ENCODE measurements at regions not wholly inside any gene's neighbourhood (a gene's known extent, or its start where the extent isn't known, plus 50 kb on each side); places are given as distances from the start of the nearest gene placed in this dataset.

DNA sequence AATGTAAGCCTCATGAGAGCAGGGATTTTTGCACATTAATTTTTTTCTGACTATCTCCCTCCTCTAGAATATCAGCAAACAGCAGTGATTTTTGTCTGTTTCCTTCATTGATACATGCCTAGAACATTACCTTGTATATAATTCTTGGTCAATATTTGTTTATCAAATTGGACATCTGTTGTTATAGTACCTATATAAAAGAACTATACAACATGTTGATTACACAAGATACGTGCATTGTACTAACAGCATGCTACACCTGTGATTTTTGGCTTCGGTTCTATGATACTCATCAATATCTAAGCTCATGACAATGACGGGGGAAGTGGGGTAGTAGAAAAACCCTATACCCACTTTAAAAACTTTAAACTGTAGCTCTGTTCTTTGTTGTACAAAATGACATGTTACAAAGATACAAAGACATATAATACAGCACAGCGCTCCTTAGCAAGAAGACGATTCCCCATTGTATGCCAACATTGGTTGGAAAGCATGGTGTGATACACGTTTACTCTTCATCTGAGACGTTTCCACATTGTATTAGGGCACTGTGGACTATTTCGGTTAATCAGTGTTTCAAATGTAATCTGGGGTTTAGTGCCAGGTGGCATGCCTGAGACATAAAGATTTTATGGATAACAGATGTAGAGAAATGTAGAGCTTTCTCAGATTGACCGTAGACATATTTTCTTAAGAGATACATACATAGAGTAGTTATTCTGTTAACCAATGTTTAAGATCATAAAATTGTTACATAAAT, 70.5 kb upstream of the FOXP2 start:
- intact Hi-C loops (cut with micrococcal nuclease): no loop called here
- CTCF ChIA-PET: no interaction called here
- POLR2A ChIA-PET (ENCODE audit: unreplicated experiment): no interaction called here
- ATAC-seq (no peak), DNase-seq (no peak)
- H2AFZ ChIP-seq (ENCODE audit: low read length): no peak overlapping the region
- peaks cover 5% of the 10 kb centered on the region; the same call in 1 of the 2 replicates for H3K27me3 ChIP-seq (ENCODE audit: low read length)
- no peaks in the 10 kb centered on the region for H3K9me2 ChIP-seq (replicated peaks; ENCODE audit: low read length)
- no peaks in the 10 kb centered on the region for H3F3A ChIP-seq (ENCODE audit: low read length, unreplicated experiment)
- no peak overlapping the region for H3K27ac ChIP-seq (ENCODE audit: low read length)
- H3K4me1 ChIP-seq (ENCODE audit: insufficient read depth, low read length): no peaks in the 10 kb centered on the region
- no peak overlapping the region for H3K9ac ChIP-seq (ENCODE audit: low read length)
- no peaks in the 10 kb centered on the region for H3K9me3 ChIP-seq (ENCODE audit: low read length)
- no peaks in the 10 kb centered on the region for H4K20me1 ChIP-seq (ENCODE audit: low read length)
- TF ChIP-seq EZH2 (IDR thresholded peaks at IDR 0.05; ENCODE audit: low read length, unreplicated experiment): no peak
- TF ChIP-seq EZH2phosphoT487 (IDR thresholded peaks at IDR 0.05; ENCODE audit: borderline replicate concordance, low read length): no peak
- TF ChIP-seq, protein P1, sequence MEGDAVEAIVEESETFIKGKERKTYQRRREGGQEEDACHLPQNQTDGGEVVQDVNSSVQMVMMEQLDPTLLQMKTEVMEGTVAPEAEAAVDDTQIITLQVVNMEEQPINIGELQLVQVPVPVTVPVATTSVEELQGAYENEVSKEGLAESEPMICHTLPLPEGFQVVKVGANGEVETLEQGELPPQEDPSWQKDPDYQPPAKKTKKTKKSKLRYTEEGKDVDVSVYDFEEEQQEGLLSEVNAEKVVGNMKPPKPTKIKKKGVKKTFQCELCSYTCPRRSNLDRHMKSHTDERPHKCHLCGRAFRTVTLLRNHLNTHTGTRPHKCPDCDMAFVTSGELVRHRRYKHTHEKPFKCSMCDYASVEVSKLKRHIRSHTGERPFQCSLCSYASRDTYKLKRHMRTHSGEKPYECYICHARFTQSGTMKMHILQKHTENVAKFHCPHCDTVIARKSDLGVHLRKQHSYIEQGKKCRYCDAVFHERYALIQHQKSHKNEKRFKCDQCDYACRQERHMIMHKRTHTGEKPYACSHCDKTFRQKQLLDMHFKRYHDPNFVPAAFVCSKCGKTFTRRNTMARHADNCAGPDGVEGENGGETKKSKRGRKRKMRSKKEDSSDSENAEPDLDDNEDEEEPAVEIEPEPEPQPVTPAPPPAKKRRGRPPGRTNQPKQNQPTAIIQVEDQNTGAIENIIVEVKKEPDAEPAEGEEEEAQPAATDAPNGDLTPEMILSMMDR (conservative IDR thresholded peaks at IDR 0.05; ENCODE audit: low read depth, low read length): no peak
- no peak overlapping the region for H3K4me3 ChIP-seq (ENCODE audit: low read length)
- no peak overlapping the region for H3K4me2 ChIP-seq (ENCODE audit: low read length)
- no peaks in the 10 kb centered on the region for H3K79me2 ChIP-seq (ENCODE audit: low read length)
- BruUV-seq (replicated peaks): no TSS peak
- H3K36me3 ChIP-seq (ENCODE audit: low read depth, low read length): no peaks in the 10 kb centered on the region

DNA sequence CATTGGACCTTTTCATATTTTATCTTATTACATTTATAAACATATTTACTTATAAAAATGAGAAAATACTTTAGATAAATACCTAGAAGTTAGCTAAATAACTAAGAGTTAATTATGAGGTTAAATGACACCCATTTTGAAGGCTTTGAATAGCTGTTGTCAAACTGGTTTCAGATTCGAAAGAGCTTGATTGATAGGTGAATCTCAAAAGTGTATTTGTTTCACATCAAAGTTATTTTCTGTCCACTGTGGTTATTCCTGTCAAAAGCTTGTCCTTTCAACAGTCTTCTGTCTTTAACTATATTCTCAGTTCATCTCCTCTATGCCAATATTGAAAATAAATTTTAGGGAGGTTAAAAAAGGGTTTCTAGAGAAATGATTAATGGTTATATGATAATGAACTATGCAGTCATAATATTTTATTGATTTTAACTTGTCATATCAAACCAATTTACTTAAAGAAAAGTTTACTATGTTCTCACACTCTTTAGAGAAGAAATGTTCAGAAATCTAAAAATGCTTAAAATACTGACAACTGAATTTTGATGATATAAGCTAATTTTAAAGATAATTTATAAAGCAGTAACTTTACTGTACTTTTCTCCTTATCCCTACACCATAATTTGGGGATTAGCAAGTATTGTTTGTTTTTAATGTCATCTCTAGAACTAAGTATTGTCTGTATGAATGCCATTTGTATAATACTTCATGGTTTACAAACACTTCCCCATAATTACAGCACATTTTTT, 72.0 kb upstream of the FOXP2 start:
- intact Hi-C loops (cut with micrococcal nuclease): no loop called here
- BruUV-seq (replicated peaks): no TSS peak
- TF ChIP-seq EZH2 (IDR thresholded peaks at IDR 0.05; ENCODE audit: low read length, unreplicated experiment) (no peak), EZH2phosphoT487 (IDR thresholded peaks at IDR 0.05; ENCODE audit: borderline replicate concordance, low read length) (no peak)
- TF ChIP-seq, protein P1 (conservative IDR thresholded peaks at IDR 0.05; ENCODE audit: low read depth, low read length): no peak

DNA sequence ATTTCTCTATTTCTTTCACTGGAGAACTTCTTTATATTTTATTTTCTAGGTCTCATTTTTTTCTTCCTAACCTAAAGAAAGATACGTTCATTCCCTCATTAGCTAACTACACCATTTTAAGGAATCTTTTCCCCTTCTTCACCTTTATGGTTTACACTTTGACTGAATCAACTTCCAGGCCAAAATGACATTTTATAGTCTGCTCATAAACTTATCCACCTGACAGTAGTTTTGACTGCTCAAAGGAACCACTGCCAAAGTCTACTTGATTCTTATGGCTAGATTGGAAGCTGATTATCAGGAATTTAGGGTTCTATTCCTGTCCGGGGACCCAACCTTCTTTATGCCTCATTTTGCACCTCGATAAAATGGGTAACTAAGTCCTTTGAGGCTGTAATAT, 73.0 kb upstream of the FOXP2 start:
- intact Hi-C loops (cut with micrococcal nuclease): no loop called here
- H3F3A ChIP-seq (ENCODE audit: low read length, unreplicated experiment): no peaks in the 10 kb centered on the region
- BruUV-seq (replicated peaks): no TSS peak
- ATAC-seq (no peak), DNase-seq (no peak)
- ChIA-PET CTCF (no interaction called here), POLR2A (ENCODE audit: unreplicated experiment) (no interaction called here)
- H2AFZ ChIP-seq (ENCODE audit: low read length): no peak overlapping the region
- H3K79me2 ChIP-seq (ENCODE audit: low read length): no peaks in the 10 kb centered on the region
- no peaks in the 10 kb centered on the region for H4K20me1 ChIP-seq (ENCODE audit: low read length)
- no peak overlapping the region for H3K27ac ChIP-seq (ENCODE audit: low read length)
- no peaks in the 10 kb centered on the region for H3K9me2 ChIP-seq (replicated peaks; ENCODE audit: low read length)
- H3K4me1 ChIP-seq (ENCODE audit: insufficient read depth, low read length): no peaks in the 10 kb centered on the region
- no peak overlapping the region for H3K4me2 ChIP-seq (ENCODE audit: low read length)
- H3K36me3 ChIP-seq (ENCODE audit: low read depth, low read length): no peaks in the 10 kb centered on the region
- no peak overlapping the region for H3K4me3 ChIP-seq (ENCODE audit: low read length)
- H3K9me3 ChIP-seq (ENCODE audit: low read length): no peaks in the 10 kb centered on the region
- H3K27me3 ChIP-seq (ENCODE audit: low read length): no peaks in the 10 kb centered on the region
- no peak for TF ChIP-seq EZH2 (IDR thresholded peaks at IDR 0.05; ENCODE audit: low read length, unreplicated experiment)
- no peak for TF ChIP-seq EZH2phosphoT487 (IDR thresholded peaks at IDR 0.05; ENCODE audit: borderline replicate concordance, low read length)
- TF ChIP-seq, protein P1 (conservative IDR thresholded peaks at IDR 0.05; ENCODE audit: low read depth, low read length): no peak
- no peak overlapping the region for H3K9ac ChIP-seq (ENCODE audit: low read length)

More for the DNA sequence above, 72.0 kb upstream of the FOXP2 start:
- no peaks in the 10 kb centered on the region for H3K79me2 ChIP-seq (ENCODE audit: low read length)
- no peaks in the 10 kb centered on the region for H3K9me3 ChIP-seq (ENCODE audit: low read length)
- H4K20me1 ChIP-seq (ENCODE audit: low read length): no peaks in the 10 kb centered on the region
- H3K4me1 ChIP-seq (ENCODE audit: insufficient read depth, low read length): no peaks in the 10 kb centered on the region
- ChIA-PET POLR2A (ENCODE audit: unreplicated experiment) (no interaction called here), CTCF (no interaction called here)
- H3K27me3 ChIP-seq (ENCODE audit: low read length): no peaks in the 10 kb centered on the region
- H3F3A ChIP-seq (ENCODE audit: low read length, unreplicated experiment): no peaks in the 10 kb centered on the region
- ATAC-seq: no peak
- H3K4me3 ChIP-seq (ENCODE audit: low read length): no peak overlapping the region
- H3K27ac ChIP-seq (ENCODE audit: low read length): no peak overlapping the region
- no peaks in the 10 kb centered on the region for H3K9me2 ChIP-seq (replicated peaks; ENCODE audit: low read length)
- no peaks in the 10 kb centered on the region for H3K36me3 ChIP-seq (ENCODE audit: low read depth, low read length)
- H3K9ac ChIP-seq (ENCODE audit: low read length): no peak overlapping the region
- H2AFZ ChIP-seq (ENCODE audit: low read length): no peak overlapping the region
- H3K4me2 ChIP-seq (ENCODE audit: low read length): no peak overlapping the region
- DNase-seq: no peak
